GM23338 (cell line): ENCODE measurements at regions not wholly inside any gene's neighbourhood (a gene's known extent, or its start where the extent isn't known, plus 50 kb on each side); places are given as distances from the start of the nearest gene placed in this dataset.

ENCODE experiments used
- ATAC-seq: fragments of 200-7000 bp; cut with Tn5 transposase; 3 replicates; pipeline ENCODE4 v1.9.1; 2020
- DNase-seq: peaks from one replicate; pipeline ENCODE4 v3.0.0-alpha.2; 2015; ENCODE audit warnings: low spot score
- H2AFZ ChIP-seq: fragments of 200-600 bp; sonication (generic); 2 replicates; pipeline ENCODE4 v1.8.0; 2016; ENCODE audit warnings: antibody characterized with exemption, mild to moderate bottlenecking, moderate library complexity
- H3F3A ChIP-seq: fragments of 200-600 bp; sonication (generic); replicated peaks from 2 replicates; pipeline ENCODE4 v1.8.0; 2017; ENCODE audit warnings: antibody characterized with exemption, mixed run types, low read depth
- H3K27ac ChIP-seq: fragments of 200-600 bp; sonication (generic); 2 replicates; pipeline ENCODE4 v1.6.1; 2016; ENCODE audit warnings: low read depth
- H3K27me3 ChIP-seq: fragments of 200-600 bp; sonication (generic); 2 replicates; pipeline ENCODE4 v1.8.0; 2016; ENCODE audit warnings: mild to moderate bottlenecking, mixed run types, moderate library complexity; ENCODE audit not compliant: insufficient read depth
- H3K36me3 ChIP-seq: fragments of 200-600 bp; sonication (generic); 2 replicates; pipeline ENCODE4 v1.8.0; 2016; ENCODE audit warnings: mild to moderate bottlenecking; ENCODE audit not compliant: insufficient read depth
- H3K4me1 ChIP-seq: fragments of 200-600 bp; sonication (generic); 2 replicates; pipeline ENCODE4 v1.8.0; 2016; ENCODE audit warnings: mild to moderate bottlenecking, moderate library complexity; ENCODE audit not compliant: insufficient read depth
- H3K4me2 ChIP-seq: fragments of 200-600 bp; sonication (generic); 2 replicates; pipeline ENCODE4 v1.7.1; 2017; ENCODE audit warnings: mixed run types
- H3K4me3 ChIP-seq: fragments of 200-600 bp; sonication (generic); 2 replicates; pipeline ENCODE4 v1.6.1; 2016; ENCODE audit warnings: mixed run types
- H3K79me2 ChIP-seq: fragments of 200-600 bp; sonication (generic); replicated peaks from 2 replicates; pipeline ENCODE4 v1.8.0; 2017; ENCODE audit warnings: mild to moderate bottlenecking; ENCODE audit not compliant: insufficient read depth
- H3K9me2 ChIP-seq: fragments of 200-600 bp; sonication (generic); 2 replicates; pipeline ENCODE4 v1.8.0; 2017; ENCODE audit not compliant: insufficient read depth
- H4K20me1 ChIP-seq: fragments of 200-600 bp; sonication (generic); replicated peaks from 2 replicates; pipeline ENCODE4 v1.8.0; 2017; ENCODE audit warnings: mild to moderate bottlenecking; ENCODE audit not compliant: insufficient read depth
- H3K27ac Mint-ChIP-seq: 2 replicates; pipeline ENCODE4 v1.8.0; 2020; ENCODE audit warnings: inconsistent platforms, mild to moderate bottlenecking, moderate library complexity, mixed read lengths
- H3K27me3 Mint-ChIP-seq: 3 replicates; pipeline ENCODE4 v1.8.0; 2022; ENCODE audit warnings: low read depth, mild to moderate bottlenecking, moderate library complexity, mixed read lengths, inconsistent platforms; ENCODE audit not compliant: insufficient read depth, poor library complexity
- H3K36me3 Mint-ChIP-seq: 3 replicates; pipeline ENCODE4 v1.8.0; 2021; ENCODE audit warnings: low read depth, mild to moderate bottlenecking, inconsistent platforms, moderate library complexity, mixed read lengths
- H3K4me1 Mint-ChIP-seq: 3 replicates; pipeline ENCODE4 v1.8.0; 2020; ENCODE audit warnings: mild to moderate bottlenecking, inconsistent platforms, mixed read lengths
- H3K4me3 Mint-ChIP-seq: 3 replicates; pipeline ENCODE4 v1.8.0; 2021; ENCODE audit warnings: moderate library complexity, mild to moderate bottlenecking, inconsistent platforms, mixed read lengths
- H3K9me3 Mint-ChIP-seq: 3 replicates; pipeline ENCODE4 v1.8.0; 2020; ENCODE audit warnings: moderate library complexity, mild to moderate bottlenecking, inconsistent platforms, mixed read lengths
- EZH2phosphoT487 ChIP-seq: fragments of 200-600 bp; sonication (generic); IDR thresholded peaks from one replicate; pipeline ENCODE4 v1.8.1; 2018; ENCODE audit warnings: antibody characterized with exemption; ENCODE audit not compliant: unreplicated experiment
- NANOG ChIP-seq: IDR thresholded peaks from 2 replicates; pipeline ENCODE4 v1.6.1; 2016; ENCODE audit warnings: antibody characterized with exemption, borderline replicate concordance
- ZNF331 ChIP-seq: fragments of 250-450 bp; sonication (Bioruptor Pico); IDR thresholded peaks from 2 replicates; pipeline ENCODE4 v1.5.0; 2020; ENCODE audit warnings: low read depth, mild to moderate bottlenecking, moderate library complexity
- TF ChIP-seq, protein P1 (sequence below): fragments of 250-450 bp; sonication (Bioruptor Pico); IDR thresholded peaks from 2 replicates; pipeline ENCODE4 v1.5.0; 2020; ENCODE audit warnings: mild to moderate bottlenecking, moderate library complexity
- TF ChIP-seq, protein P2 (sequence below): IDR thresholded peaks from 2 replicates; pipeline ENCODE4 v1.6.1; 2016; ENCODE audit warnings: antibody characterized with exemption
- TF ChIP-seq, protein P3 (sequence below), 2 experiments: fragments of 200-600 bp in 1 of 2; sonication (generic) in 1 of 2; conservative IDR thresholded peaks; 2 replicates each; pipeline versions ENCODE4 v1.5.1 to v1.6.1; 2016 to 2017; ENCODE audit warnings: antibody characterized with exemption in 2 of 2, low read depth in 2 of 2, mild to moderate bottlenecking in 2 of 2, moderate library complexity in 1 of 2

GRCh38 chr2:136375017-136375901 lies 257.3 kb upstream of the CXCR4 start:
- Histone ChIP-seq H3K4me2 (no peak overlapping the region), H3K79me2 (no peaks in the 10 kb centered on the region), H3K27ac (no peak overlapping the region), H3K4me1 (no peaks in the 10 kb centered on the region), H3K27me3 (no peaks in the 10 kb centered on the region), H3F3A (no peaks in the 10 kb centered on the region), H4K20me1 (no peaks in the 10 kb centered on the region), H2AFZ (peak overlapping the region; percentile 28; the same call in 1 of the 2 replicates), H3K4me3 (no peak overlapping the region), H3K9me2 (no peaks in the 10 kb centered on the region), H3K36me3 (no peaks in the 10 kb centered on the region)
- no peaks in the 10 kb centered on the region for H3K36me3 Mint-ChIP-seq
- H3K27ac Mint-ChIP-seq, result no peak overlapping the region
- ATAC-seq (no peak), DNase-seq (no peak)
- no peaks in the 10 kb centered on the region for H3K9me3 Mint-ChIP-seq
- peaks cover 2% of the 10 kb centered on the region for H3K27me3 Mint-ChIP-seq
- H3K4me3 Mint-ChIP-seq, result no peak overlapping the region
- peaks cover 3% of the 10 kb centered on the region; the same call in 2 of the 3 replicates for H3K4me1 Mint-ChIP-seq
- TF ChIP-seq EZH2phosphoT487, result no peak
- TF ChIP-seq, protein P1, sequence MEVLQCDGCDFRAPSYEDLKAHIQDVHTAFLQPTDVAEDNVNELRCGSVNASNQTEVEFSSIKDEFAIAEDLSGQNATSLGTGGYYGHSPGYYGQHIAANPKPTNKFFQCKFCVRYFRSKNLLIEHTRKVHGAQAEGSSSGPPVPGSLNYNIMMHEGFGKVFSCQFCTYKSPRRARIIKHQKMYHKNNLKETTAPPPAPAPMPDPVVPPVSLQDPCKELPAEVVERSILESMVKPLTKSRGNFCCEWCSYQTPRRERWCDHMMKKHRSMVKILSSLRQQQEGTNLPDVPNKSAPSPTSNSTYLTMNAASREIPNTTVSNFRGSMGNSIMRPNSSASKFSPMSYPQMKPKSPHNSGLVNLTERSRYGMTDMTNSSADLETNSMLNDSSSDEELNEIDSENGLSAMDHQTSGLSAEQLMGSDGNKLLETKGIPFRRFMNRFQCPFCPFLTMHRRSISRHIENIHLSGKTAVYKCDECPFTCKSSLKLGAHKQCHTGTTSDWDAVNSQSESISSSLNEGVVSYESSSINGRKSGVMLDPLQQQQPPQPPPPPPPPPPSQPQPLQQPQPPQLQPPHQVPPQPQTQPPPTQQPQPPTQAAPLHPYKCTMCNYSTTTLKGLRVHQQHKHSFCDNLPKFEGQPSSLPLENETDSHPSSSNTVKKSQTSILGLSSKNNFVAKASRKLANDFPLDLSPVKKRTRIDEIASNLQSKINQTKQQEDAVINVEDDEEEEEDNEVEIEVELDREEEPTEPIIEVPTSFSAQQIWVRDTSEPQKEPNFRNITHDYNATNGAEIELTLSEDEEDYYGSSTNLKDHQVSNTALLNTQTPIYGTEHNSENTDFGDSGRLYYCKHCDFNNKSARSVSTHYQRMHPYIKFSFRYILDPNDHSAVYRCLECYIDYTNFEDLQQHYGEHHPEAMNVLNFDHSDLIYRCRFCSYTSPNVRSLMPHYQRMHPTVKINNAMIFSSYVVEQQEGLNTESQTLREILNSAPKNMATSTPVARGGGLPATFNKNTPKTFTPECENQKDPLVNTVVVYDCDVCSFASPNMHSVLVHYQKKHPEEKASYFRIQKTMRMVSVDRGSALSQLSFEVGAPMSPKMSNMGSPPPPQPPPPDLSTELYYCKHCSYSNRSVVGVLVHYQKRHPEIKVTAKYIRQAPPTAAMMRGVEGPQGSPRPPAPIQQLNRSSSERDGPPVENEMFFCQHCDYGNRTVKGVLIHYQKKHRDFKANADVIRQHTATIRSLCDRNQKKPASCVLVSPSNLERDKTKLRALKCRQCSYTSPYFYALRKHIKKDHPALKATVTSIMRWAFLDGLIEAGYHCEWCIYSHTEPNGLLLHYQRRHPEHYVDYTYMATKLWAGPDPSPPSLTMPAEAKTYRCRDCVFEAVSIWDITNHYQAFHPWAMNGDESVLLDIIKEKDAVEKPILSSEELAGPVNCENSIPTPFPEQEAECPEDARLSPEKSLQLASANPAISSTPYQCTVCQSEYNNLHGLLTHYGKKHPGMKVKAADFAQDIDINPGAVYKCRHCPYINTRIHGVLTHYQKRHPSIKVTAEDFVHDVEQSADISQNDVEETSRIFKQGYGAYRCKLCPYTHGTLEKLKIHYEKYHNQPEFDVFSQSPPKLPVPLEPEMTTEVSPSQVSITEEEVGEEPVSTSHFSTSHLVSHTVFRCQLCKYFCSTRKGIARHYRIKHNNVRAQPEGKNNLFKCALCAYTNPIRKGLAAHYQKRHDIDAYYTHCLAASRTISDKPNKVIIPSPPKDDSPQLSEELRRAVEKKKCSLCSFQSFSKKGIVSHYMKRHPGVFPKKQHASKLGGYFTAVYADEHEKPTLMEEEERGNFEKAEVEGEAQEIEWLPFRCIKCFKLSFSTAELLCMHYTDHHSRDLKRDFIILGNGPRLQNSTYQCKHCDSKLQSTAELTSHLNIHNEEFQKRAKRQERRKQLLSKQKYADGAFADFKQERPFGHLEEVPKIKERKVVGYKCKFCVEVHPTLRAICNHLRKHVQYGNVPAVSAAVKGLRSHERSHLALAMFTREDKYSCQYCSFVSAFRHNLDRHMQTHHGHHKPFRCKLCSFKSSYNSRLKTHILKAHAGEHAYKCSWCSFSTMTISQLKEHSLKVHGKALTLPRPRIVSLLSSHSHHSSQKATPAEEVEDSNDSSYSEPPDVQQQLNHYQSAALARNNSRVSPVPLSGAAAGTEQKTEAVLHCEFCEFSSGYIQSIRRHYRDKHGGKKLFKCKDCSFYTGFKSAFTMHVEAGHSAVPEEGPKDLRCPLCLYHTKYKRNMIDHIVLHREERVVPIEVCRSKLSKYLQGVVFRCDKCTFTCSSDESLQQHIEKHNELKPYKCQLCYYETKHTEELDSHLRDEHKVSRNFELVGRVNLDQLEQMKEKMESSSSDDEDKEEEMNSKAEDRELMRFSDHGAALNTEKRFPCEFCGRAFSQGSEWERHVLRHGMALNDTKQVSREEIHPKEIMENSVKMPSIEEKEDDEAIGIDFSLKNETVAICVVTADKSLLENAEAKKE (CRISPR knock-in tag), result no peak
- TF ChIP-seq, protein P2, sequence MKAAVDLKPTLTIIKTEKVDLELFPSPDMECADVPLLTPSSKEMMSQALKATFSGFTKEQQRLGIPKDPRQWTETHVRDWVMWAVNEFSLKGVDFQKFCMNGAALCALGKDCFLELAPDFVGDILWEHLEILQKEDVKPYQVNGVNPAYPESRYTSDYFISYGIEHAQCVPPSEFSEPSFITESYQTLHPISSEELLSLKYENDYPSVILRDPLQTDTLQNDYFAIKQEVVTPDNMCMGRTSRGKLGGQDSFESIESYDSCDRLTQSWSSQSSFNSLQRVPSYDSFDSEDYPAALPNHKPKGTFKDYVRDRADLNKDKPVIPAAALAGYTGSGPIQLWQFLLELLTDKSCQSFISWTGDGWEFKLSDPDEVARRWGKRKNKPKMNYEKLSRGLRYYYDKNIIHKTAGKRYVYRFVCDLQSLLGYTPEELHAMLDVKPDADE, result no peak
- TF ChIP-seq, protein P3, sequence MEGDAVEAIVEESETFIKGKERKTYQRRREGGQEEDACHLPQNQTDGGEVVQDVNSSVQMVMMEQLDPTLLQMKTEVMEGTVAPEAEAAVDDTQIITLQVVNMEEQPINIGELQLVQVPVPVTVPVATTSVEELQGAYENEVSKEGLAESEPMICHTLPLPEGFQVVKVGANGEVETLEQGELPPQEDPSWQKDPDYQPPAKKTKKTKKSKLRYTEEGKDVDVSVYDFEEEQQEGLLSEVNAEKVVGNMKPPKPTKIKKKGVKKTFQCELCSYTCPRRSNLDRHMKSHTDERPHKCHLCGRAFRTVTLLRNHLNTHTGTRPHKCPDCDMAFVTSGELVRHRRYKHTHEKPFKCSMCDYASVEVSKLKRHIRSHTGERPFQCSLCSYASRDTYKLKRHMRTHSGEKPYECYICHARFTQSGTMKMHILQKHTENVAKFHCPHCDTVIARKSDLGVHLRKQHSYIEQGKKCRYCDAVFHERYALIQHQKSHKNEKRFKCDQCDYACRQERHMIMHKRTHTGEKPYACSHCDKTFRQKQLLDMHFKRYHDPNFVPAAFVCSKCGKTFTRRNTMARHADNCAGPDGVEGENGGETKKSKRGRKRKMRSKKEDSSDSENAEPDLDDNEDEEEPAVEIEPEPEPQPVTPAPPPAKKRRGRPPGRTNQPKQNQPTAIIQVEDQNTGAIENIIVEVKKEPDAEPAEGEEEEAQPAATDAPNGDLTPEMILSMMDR (conservative IDR thresholded peaks at IDR 0.05; ENCODE audit: low read depth in 2 of 2), result no peak
- TF ChIP-seq NANOG, result no peak
- TF ChIP-seq ZNF331 (CRISPR knock-in tag), result no peak
